ENCODE measurements at regions not wholly inside any gene's neighbourhood (a gene's known extent, or its start where the extent isn't known, plus 50 kb on each side); places are given as distances from the start of the nearest gene placed in this dataset.

DNA sequence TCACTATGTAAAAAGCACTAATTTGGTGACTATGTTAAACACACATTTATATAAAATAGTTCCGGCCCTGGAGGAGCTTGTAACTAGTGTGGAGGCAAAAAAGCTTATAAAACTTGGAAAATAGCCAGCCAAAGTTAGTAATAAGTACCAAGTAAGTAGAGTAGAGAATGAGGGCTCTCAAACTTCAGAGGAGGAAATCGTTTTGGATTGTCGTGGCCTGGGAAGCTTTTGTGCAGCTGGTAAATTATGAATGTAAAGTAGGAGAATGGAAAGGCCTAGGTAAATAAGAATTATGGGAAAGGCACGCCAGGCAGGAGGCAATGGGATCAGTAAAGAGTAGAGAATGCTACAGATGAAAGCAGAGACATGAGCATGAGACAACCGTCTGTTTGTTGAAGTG, 832.7 kb upstream of the ZNF608 start:
- TF ChIP-seq, protein P1, sequence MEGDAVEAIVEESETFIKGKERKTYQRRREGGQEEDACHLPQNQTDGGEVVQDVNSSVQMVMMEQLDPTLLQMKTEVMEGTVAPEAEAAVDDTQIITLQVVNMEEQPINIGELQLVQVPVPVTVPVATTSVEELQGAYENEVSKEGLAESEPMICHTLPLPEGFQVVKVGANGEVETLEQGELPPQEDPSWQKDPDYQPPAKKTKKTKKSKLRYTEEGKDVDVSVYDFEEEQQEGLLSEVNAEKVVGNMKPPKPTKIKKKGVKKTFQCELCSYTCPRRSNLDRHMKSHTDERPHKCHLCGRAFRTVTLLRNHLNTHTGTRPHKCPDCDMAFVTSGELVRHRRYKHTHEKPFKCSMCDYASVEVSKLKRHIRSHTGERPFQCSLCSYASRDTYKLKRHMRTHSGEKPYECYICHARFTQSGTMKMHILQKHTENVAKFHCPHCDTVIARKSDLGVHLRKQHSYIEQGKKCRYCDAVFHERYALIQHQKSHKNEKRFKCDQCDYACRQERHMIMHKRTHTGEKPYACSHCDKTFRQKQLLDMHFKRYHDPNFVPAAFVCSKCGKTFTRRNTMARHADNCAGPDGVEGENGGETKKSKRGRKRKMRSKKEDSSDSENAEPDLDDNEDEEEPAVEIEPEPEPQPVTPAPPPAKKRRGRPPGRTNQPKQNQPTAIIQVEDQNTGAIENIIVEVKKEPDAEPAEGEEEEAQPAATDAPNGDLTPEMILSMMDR (IDR thresholded peaks at IDR 0.05), result no peak
- TF ChIP-seq POLR2A (IDR thresholded peaks at IDR 0.05) (no peak), EP300 (IDR thresholded peaks at IDR 0.05) (no peak)

All from tibial nerve (tissue), 4 donors.